Hepatocyte (in vitro differentiated cells): ENCODE measurements at regions not wholly inside any gene's neighbourhood (a gene's known extent, or its start where the extent isn't known, plus 50 kb on each side); places are given as distances from the start of the nearest gene placed in this dataset.

Experiments used
- DNase-seq: peaks from one replicate; pipeline ENCODE4 v3.0.0-alpha.2; 2016; ENCODE audit warnings: low spot score
- H2AFZ ChIP-seq: fragments of 200-600 bp; sonication (generic); 2 replicates; pipeline ENCODE4 v1.6.0; 2016; ENCODE audit warnings: antibody characterized with exemption, mild to moderate bottlenecking
- H3K27ac ChIP-seq: fragments of 200-600 bp; sonication (generic); 2 replicates; pipeline ENCODE4 v1.5.1; 2016; ENCODE audit warnings: mild to moderate bottlenecking
- H3K27me3 ChIP-seq: fragments of 200-600 bp; sonication (generic); 2 replicates; pipeline ENCODE4 v1.6.1; 2016
- H3K36me3 ChIP-seq: fragments of 200-600 bp; sonication (generic); replicated peaks from 2 replicates; pipeline ENCODE4 v1.5.1; 2016; ENCODE audit warnings: low read depth; ENCODE audit not compliant: insufficient read depth
- H3K4me1 ChIP-seq: fragments of 200-600 bp; sonication (generic); 2 replicates; pipeline ENCODE4 v1.5.1; 2016; ENCODE audit warnings: mild to moderate bottlenecking, moderate library complexity; ENCODE audit not compliant: insufficient read depth
- H3K4me2 ChIP-seq: fragments of 200-600 bp; sonication (generic); 2 replicates; pipeline ENCODE4 v1.6.0; 2016
- H3K4me3 ChIP-seq: fragments of 200-600 bp; sonication (generic); 2 replicates; pipeline ENCODE4 v1.5.1; 2016; ENCODE audit warnings: mild to moderate bottlenecking
- H3K79me2 ChIP-seq: fragments of 200-600 bp; sonication (generic); 2 replicates; pipeline ENCODE4 v1.6.0; 2017; ENCODE audit warnings: mild to moderate bottlenecking
- H3K9me2 ChIP-seq: fragments of 200-600 bp; sonication (generic); replicated peaks from 2 replicates; pipeline ENCODE4 v1.6.0; 2017; ENCODE audit warnings: mild to moderate bottlenecking; ENCODE audit not compliant: insufficient read depth
- H3K9me3 ChIP-seq: fragments of 200-600 bp; sonication (generic); 2 replicates; pipeline ENCODE4 v1.5.1; 2016; ENCODE audit warnings: low read depth, mild to moderate bottlenecking
- H4K20me1 ChIP-seq: fragments of 200-600 bp; sonication (generic); 2 replicates; pipeline ENCODE4 v1.6.0; 2016; ENCODE audit warnings: mild to moderate bottlenecking; ENCODE audit not compliant: insufficient read depth, poor library complexity, severe bottlenecking
- EZH2 ChIP-seq: fragments of 200-600 bp; sonication (generic); IDR thresholded peaks from 2 replicates; pipeline ENCODE4 v1.6.1; 2016; ENCODE audit warnings: antibody characterized with exemption, mild to moderate bottlenecking, borderline replicate concordance
- EZH2phosphoT487 ChIP-seq: fragments of 200-600 bp; sonication (generic); IDR thresholded peaks from one replicate; pipeline ENCODE4 v1.6.1; 2018; ENCODE audit warnings: antibody characterized with exemption, mild to moderate bottlenecking, low read depth, moderate library complexity; ENCODE audit not compliant: unreplicated experiment, severe bottlenecking
- WGBS: methylation state at CpG from one replicate; pipeline ENCODE4 v1.1.6; 2016; ENCODE audit warnings: low lambda C conversion rate; ENCODE audit errors: missing lambda C conversion rate; 5-methylcytosine and 5-hydroxymethylcytosine counted together
- TF ChIP-seq, protein P1 (sequence below): fragments of 200-600 bp; sonication (generic); IDR thresholded peaks from 2 replicates; pipeline ENCODE4 v1.5.1; 2016; ENCODE audit warnings: antibody characterized with exemption, mild to moderate bottlenecking; ENCODE audit not compliant: poor library complexity

DNA sequence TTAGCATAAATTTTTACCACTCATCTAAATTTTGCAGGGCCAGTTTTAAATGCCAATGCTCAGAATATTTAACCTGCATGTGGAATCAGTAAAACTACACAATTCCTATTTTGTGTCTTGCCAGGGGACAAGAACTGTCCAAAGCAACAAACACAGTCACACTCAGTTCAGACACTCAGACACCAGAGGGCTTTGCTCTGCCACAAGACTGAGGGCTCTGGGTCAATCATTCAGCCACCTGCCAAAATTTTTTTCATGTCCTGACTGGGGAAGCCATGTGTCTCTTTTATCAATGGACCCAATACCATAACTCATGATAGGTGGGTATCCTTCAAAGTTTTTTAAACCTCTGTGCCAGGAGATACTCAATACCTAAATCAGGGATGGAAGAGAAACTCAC, 304.0 kb upstream of the ANO3 start:
- Histone ChIP-seq H2AFZ (no peak overlapping the region), H3K4me2 (no peak overlapping the region), H3K9me2 (no peaks in the 10 kb centered on the region), H3K27ac (no peak overlapping the region), H3K4me3 (no peak overlapping the region), H3K36me3 (no peaks in the 10 kb centered on the region), H3K27me3 (no peaks in the 10 kb centered on the region), H3K79me2 (no peaks in the 10 kb centered on the region), H3K4me1 (no peaks in the 10 kb centered on the region), H3K9me3 (no peaks in the 10 kb centered on the region), H4K20me1 (no peaks in the 10 kb centered on the region)
- DNase-seq = no peak
- TF ChIP-seq EZH2 (no peak), EZH2phosphoT487 (no peak)
- TF ChIP-seq, protein P1, sequence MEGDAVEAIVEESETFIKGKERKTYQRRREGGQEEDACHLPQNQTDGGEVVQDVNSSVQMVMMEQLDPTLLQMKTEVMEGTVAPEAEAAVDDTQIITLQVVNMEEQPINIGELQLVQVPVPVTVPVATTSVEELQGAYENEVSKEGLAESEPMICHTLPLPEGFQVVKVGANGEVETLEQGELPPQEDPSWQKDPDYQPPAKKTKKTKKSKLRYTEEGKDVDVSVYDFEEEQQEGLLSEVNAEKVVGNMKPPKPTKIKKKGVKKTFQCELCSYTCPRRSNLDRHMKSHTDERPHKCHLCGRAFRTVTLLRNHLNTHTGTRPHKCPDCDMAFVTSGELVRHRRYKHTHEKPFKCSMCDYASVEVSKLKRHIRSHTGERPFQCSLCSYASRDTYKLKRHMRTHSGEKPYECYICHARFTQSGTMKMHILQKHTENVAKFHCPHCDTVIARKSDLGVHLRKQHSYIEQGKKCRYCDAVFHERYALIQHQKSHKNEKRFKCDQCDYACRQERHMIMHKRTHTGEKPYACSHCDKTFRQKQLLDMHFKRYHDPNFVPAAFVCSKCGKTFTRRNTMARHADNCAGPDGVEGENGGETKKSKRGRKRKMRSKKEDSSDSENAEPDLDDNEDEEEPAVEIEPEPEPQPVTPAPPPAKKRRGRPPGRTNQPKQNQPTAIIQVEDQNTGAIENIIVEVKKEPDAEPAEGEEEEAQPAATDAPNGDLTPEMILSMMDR = no peak

DNA sequence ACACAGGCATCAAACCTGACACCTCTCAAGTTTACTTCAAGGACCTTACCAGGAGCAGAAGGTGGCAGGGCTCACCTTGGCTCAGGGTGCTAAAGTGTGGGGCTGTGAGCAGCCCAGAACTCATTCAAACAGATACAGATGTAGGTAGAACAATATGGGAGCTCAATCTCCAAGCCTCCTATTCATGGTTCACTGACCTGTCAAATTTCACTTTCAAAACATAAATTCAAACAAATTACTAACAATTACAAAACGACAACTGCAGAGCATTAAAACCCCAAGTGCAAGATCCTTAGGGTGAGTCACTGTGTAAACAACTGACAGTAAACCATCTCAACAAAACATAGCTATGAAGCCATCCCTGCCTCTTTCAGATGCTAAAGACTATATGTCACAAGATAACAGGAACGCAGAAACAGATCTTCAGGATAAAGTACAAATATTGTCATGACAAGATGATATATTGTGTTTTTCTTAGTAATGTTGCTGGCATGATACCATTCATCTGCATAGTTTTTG, 303.5 kb upstream of the ANO3 start:
- no peak for TF ChIP-seq EZH2phosphoT487
- no peak for TF ChIP-seq EZH2
- TF ChIP-seq, protein P1 = no peak
- Histone ChIP-seq H3K27ac (no peak overlapping the region), H3K4me2 (no peak overlapping the region), H3K79me2 (no peaks in the 10 kb centered on the region), H3K9me2 (no peaks in the 10 kb centered on the region), H3K9me3 (no peaks in the 10 kb centered on the region), H3K36me3 (no peaks in the 10 kb centered on the region), H3K27me3 (no peaks in the 10 kb centered on the region), H3K4me3 (no peak overlapping the region), H4K20me1 (no peaks in the 10 kb centered on the region), H2AFZ (peak overlapping the region; percentile 14), H3K4me1 (no peaks in the 10 kb centered on the region)
- peak; percentile 8 for DNase-seq
- 25% methylated on average over 2 of the region's 2 CpGs for WGBS

DNA sequence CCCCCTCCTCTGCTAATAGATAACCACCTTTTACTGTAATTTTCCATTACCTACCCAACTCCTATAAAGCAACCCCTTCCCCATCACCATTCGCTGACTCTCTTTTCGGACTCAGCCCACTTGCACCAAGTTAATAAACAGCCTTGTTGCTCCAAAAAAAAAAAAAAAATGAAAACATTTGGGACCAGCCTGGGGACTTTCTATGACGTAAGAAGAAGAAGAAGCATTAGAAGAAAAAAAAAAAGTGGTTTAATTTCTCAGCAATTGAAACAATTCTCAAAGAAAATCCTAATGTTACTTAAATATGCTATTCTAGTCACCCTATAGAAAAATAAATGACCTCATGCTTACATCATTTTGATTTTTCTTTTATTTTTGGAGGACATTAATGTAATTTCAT, 301.5 kb upstream of the ANO3 start:
- Histone ChIP-seq H3K9me3 (no peaks in the 10 kb centered on the region), H2AFZ (no peak overlapping the region), H3K4me2 (no peak overlapping the region), H3K36me3 (no peaks in the 10 kb centered on the region), H3K9me2 (no peaks in the 10 kb centered on the region), H4K20me1 (no peaks in the 10 kb centered on the region), H3K79me2 (no peaks in the 10 kb centered on the region), H3K4me1 (no peaks in the 10 kb centered on the region), H3K27me3 (no peaks in the 10 kb centered on the region), H3K4me3 (no peak overlapping the region), H3K27ac (no peak overlapping the region)
- DNase-seq = no peak
- 70% methylated on average over 3 of the region's 3 CpGs for WGBS
- TF ChIP-seq, protein P1 = no peak
- TF ChIP-seq EZH2phosphoT487 (no peak), EZH2 (no peak)

DNA sequence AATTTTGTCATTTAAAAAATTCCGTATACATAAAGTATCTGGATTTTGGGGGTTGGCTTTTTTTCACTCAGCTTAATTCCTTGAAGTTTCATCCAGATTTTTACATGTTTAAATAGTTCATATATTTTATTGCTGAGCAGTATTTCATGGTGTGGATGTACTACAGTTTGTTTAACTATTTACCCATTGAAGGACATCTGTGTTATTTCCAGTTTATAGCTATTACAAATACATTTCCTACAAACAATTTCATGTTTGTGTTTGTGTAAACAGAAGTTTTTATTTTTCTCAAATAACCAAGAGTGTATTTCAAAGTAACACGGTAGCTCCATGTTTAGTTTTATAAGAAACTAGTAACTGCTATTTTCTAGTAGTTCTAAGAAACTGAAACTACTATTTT, 299.7 kb upstream of the ANO3 start:
- TF ChIP-seq EZH2phosphoT487 = no peak
- no peak for TF ChIP-seq EZH2
- TF ChIP-seq, protein P1 = no peak
- Histone ChIP-seq H3K27me3 (no peaks in the 10 kb centered on the region), H3K4me1 (no peaks in the 10 kb centered on the region), H4K20me1 (no peaks in the 10 kb centered on the region), H2AFZ (no peak overlapping the region), H3K4me2 (no peak overlapping the region), H3K79me2 (no peaks in the 10 kb centered on the region), H3K27ac (no peak overlapping the region), H3K9me3 (no peaks in the 10 kb centered on the region), H3K36me3 (no peaks in the 10 kb centered on the region), H3K9me2 (no peaks in the 10 kb centered on the region), H3K4me3 (no peak overlapping the region)
- whole genome bisulfite sequencing = 43% methylated on average over 2 of the region's 2 CpGs
- no peak for DNase-seq
